HCT116 (cell line): ENCODE measurements at regions not wholly inside any gene's neighbourhood (a gene's known extent, or its start where the extent isn't known, plus 50 kb on each side); places are given as distances from the start of the nearest gene placed in this dataset.

Experiments used
- EZH2phosphoT487 ChIP-seq: fragments of 200-600 bp; IDR thresholded peaks from 2 replicates; pipeline ENCODE4 v1.6.1; 2018; ENCODE audit warnings: antibody characterized with exemption, borderline replicate concordance
- ZNF274 ChIP-seq: fragments of 200-500 bp; sonication (Bioruptor generic); IDR thresholded peaks from 2 replicates; pipeline ENCODE4 v1.6.1; 2014; ENCODE audit warnings: mild to moderate bottlenecking, low read depth, low read length, inconsistent platforms
- TF ChIP-seq, protein P1 (sequence below): IDR thresholded peaks from 2 replicates; pipeline ENCODE4 v1.6.1; 2011; ENCODE audit warnings: mild to moderate bottlenecking, low read length, moderate library complexity; ENCODE audit not compliant: insufficient replicate concordance; ENCODE audit errors: extremely low read depth
- TF ChIP-seq, protein P2 (sequence below): IDR thresholded peaks from 2 replicates; pipeline ENCODE4 v1.6.1; 2012; ENCODE audit warnings: low read depth
- TF ChIP-seq, protein P3 (sequence below), 3 experiments: fragments of 200-600 bp in 1 of 3; sonication (generic) in 1 of 3; IDR thresholded peaks in 2 of 3; conservative IDR thresholded peaks in 1 of 3; 2 replicates each; pipeline ENCODE4 v1.5.1; 2012 to 2017; ENCODE audit warnings: low read depth in 2 of 3, low read length in 2 of 3, antibody characterized with exemption in 1 of 3, borderline replicate concordance in 1 of 3, control low read depth in 1 of 3, mild to moderate bottlenecking in 1 of 3, mixed read lengths in 1 of 3, mixed run types in 1 of 3, moderate library complexity in 1 of 3; ENCODE audit not compliant: insufficient read depth in 1 of 3

DNA sequence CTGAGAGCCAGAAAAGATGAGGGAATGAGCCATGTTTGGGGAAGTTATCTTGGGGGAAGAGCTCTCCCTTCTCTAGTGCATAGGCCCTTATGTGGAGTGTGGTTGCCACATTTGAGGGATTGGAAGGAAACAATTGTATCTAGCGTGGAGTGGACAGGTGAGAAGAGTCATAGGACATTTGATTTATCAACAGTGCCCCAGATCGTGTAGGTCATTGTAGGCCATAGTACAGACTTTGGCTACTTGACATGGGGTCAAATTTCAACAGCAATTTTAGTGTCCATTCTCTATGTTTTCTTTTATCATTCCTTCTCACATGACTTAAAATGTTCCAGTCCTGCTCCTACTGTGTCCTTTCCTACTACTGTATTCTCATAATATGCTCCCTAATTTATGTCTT is 1182.8 kb downstream of the SORCS1 start:
- no peak for TF ChIP-seq EZH2phosphoT487
- no peak for TF ChIP-seq ZNF274
- TF ChIP-seq, protein P1, sequence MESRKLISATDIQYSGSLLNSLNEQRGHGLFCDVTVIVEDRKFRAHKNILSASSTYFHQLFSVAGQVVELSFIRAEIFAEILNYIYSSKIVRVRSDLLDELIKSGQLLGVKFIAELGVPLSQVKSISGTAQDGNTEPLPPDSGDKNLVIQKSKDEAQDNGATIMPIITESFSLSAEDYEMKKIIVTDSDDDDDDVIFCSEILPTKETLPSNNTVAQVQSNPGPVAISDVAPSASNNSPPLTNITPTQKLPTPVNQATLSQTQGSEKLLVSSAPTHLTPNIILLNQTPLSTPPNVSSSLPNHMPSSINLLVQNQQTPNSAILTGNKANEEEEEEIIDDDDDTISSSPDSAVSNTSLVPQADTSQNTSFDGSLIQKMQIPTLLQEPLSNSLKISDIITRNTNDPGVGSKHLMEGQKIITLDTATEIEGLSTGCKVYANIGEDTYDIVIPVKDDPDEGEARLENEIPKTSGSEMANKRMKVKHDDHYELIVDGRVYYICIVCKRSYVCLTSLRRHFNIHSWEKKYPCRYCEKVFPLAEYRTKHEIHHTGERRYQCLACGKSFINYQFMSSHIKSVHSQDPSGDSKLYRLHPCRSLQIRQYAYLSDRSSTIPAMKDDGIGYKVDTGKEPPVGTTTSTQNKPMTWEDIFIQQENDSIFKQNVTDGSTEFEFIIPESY, result no peak
- TF ChIP-seq, protein P2, sequence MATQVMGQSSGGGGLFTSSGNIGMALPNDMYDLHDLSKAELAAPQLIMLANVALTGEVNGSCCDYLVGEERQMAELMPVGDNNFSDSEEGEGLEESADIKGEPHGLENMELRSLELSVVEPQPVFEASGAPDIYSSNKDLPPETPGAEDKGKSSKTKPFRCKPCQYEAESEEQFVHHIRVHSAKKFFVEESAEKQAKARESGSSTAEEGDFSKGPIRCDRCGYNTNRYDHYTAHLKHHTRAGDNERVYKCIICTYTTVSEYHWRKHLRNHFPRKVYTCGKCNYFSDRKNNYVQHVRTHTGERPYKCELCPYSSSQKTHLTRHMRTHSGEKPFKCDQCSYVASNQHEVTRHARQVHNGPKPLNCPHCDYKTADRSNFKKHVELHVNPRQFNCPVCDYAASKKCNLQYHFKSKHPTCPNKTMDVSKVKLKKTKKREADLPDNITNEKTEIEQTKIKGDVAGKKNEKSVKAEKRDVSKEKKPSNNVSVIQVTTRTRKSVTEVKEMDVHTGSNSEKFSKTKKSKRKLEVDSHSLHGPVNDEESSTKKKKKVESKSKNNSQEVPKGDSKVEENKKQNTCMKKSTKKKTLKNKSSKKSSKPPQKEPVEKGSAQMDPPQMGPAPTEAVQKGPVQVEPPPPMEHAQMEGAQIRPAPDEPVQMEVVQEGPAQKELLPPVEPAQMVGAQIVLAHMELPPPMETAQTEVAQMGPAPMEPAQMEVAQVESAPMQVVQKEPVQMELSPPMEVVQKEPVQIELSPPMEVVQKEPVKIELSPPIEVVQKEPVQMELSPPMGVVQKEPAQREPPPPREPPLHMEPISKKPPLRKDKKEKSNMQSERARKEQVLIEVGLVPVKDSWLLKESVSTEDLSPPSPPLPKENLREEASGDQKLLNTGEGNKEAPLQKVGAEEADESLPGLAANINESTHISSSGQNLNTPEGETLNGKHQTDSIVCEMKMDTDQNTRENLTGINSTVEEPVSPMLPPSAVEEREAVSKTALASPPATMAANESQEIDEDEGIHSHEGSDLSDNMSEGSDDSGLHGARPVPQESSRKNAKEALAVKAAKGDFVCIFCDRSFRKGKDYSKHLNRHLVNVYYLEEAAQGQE, result no peak
- TF ChIP-seq, protein P3, sequence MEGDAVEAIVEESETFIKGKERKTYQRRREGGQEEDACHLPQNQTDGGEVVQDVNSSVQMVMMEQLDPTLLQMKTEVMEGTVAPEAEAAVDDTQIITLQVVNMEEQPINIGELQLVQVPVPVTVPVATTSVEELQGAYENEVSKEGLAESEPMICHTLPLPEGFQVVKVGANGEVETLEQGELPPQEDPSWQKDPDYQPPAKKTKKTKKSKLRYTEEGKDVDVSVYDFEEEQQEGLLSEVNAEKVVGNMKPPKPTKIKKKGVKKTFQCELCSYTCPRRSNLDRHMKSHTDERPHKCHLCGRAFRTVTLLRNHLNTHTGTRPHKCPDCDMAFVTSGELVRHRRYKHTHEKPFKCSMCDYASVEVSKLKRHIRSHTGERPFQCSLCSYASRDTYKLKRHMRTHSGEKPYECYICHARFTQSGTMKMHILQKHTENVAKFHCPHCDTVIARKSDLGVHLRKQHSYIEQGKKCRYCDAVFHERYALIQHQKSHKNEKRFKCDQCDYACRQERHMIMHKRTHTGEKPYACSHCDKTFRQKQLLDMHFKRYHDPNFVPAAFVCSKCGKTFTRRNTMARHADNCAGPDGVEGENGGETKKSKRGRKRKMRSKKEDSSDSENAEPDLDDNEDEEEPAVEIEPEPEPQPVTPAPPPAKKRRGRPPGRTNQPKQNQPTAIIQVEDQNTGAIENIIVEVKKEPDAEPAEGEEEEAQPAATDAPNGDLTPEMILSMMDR (IDR thresholded peaks at IDR 0.05 in 2 of 3, conservative IDR thresholded peaks at IDR 0.05 in 1 of 3; ENCODE audit: borderline replicate concordance in 1 of 3, insufficient read depth in 1 of 3, low read depth in 2 of 3, low read length in 2 of 3), result no peak
